H9 (cell line): ENCODE measurements at regions not wholly inside any gene's neighbourhood (a gene's known extent, or its start where the extent isn't known, plus 50 kb on each side); places are given as distances from the start of the nearest gene placed in this dataset.
A peak's percentile ranks its signal among the peaks of the same experiment; 100 is the strongest.

Source experiments
- DNase-seq: peaks from one replicate; pipeline ENCODE4 v3.0.0-alpha.2; 2017
- H2AFZ ChIP-seq: one replicate; pipeline ENCODE4 v1.6.1; 2013; ENCODE audit warnings: mild to moderate bottlenecking, low read length, control low read depth, moderate library complexity
- H2AK5ac ChIP-seq: 2 replicates; pipeline ENCODE4 v1.6.1; 2013; ENCODE audit warnings: low read length, control low read depth, mixed read lengths; ENCODE audit not compliant: insufficient read length
- H2BK120ac ChIP-seq: one replicate; pipeline ENCODE4 v1.6.1; 2013; ENCODE audit warnings: low read depth, mild to moderate bottlenecking, low read length, control low read depth, inconsistent platforms; ENCODE audit not compliant: poor library complexity, severe bottlenecking
- H2BK12ac ChIP-seq: 2 replicates; pipeline ENCODE4 v1.6.1; 2013; ENCODE audit warnings: low read length, control low read depth, mixed read lengths, low read depth; ENCODE audit not compliant: insufficient read length
- H2BK15ac ChIP-seq: 2 replicates; pipeline ENCODE4 v1.6.1; 2013; ENCODE audit warnings: low read depth, low read length, control low read depth
- H2BK20ac ChIP-seq: one replicate; pipeline ENCODE4 v1.6.1; 2013; ENCODE audit warnings: low read depth, mild to moderate bottlenecking, low read length, control low read depth, inconsistent platforms; ENCODE audit not compliant: poor library complexity, severe bottlenecking
- H2BK5ac ChIP-seq: 2 replicates; pipeline ENCODE4 v1.6.1; 2013; ENCODE audit warnings: low read length, control low read depth, mixed read lengths; ENCODE audit not compliant: insufficient read length
- H3K14ac ChIP-seq: 2 replicates; pipeline ENCODE4 v1.6.1; 2013; ENCODE audit warnings: low read length, control low read depth; ENCODE audit not compliant: insufficient read depth
- H3K18ac ChIP-seq: 2 replicates; pipeline ENCODE4 v1.6.1; 2013; ENCODE audit warnings: low read depth, mild to moderate bottlenecking, mixed read lengths, low read length, control low read depth; ENCODE audit not compliant: insufficient read length
- H3K23ac ChIP-seq: 2 replicates; pipeline ENCODE4 v1.6.1; 2013; ENCODE audit warnings: low read length, control low read depth, mixed read lengths, low read depth; ENCODE audit not compliant: insufficient read length
- H3K23me2 ChIP-seq: 2 replicates; pipeline ENCODE4 v1.6.1; 2013; ENCODE audit warnings: low read depth, mild to moderate bottlenecking, mixed read lengths, low read length, control low read depth; ENCODE audit not compliant: insufficient read length, poor library complexity, severe bottlenecking
- H3K27ac ChIP-seq: 2 replicates; pipeline ENCODE4 v1.5.1; 2013; ENCODE audit warnings: low read length, control low read depth, mixed read lengths, low read depth; ENCODE audit not compliant: insufficient read length
- H3K27me3 ChIP-seq: 2 replicates; pipeline ENCODE4 v1.6.1; 2013; ENCODE audit warnings: low read length, control low read depth, inconsistent platforms; ENCODE audit not compliant: insufficient read depth
- H3K4ac ChIP-seq: 2 replicates; pipeline ENCODE4 v1.6.1; 2013; ENCODE audit warnings: low read depth, mild to moderate bottlenecking, control low read depth, inconsistent platforms, low read length, moderate library complexity
- H3K4me1 ChIP-seq: 2 replicates; pipeline ENCODE4 v1.6.1; 2013; ENCODE audit warnings: low read length, control low read depth, inconsistent platforms; ENCODE audit not compliant: insufficient read depth
- H3K4me2 ChIP-seq: 2 replicates; pipeline ENCODE4 v1.6.1; 2013; ENCODE audit warnings: low read length, control low read depth, mixed read lengths; ENCODE audit not compliant: insufficient read length, insufficient read depth
- H3K56ac ChIP-seq: 2 replicates; pipeline ENCODE4 v1.6.1; 2013; ENCODE audit warnings: low read depth, mild to moderate bottlenecking, mixed read lengths, low read length, control low read depth; ENCODE audit not compliant: insufficient read length
- H3K79me1 ChIP-seq: 2 replicates; pipeline ENCODE4 v1.6.1; 2013; ENCODE audit warnings: low read depth, mild to moderate bottlenecking, moderate library complexity, low read length, control low read depth, inconsistent platforms; ENCODE audit not compliant: insufficient read depth, poor library complexity, severe bottlenecking
- H3K79me2 ChIP-seq: 2 replicates; pipeline ENCODE4 v1.6.1; 2013; ENCODE audit warnings: low read length, control low read depth, inconsistent platforms; ENCODE audit not compliant: insufficient read depth
- H3K9ac ChIP-seq: 2 replicates; pipeline ENCODE4 v1.6.1; 2013; ENCODE audit warnings: low read length, control low read depth, mixed read lengths; ENCODE audit not compliant: insufficient read length; ENCODE audit errors: extremely low read depth
- H3K9me3 ChIP-seq: one replicate; pipeline ENCODE4 v1.6.1; 2013; ENCODE audit warnings: low read depth, low read length, inconsistent platforms; ENCODE audit not compliant: control insufficient read depth
- H3T11ph ChIP-seq: one replicate; pipeline ENCODE4 v1.6.1; 2013; ENCODE audit warnings: mild to moderate bottlenecking, low read length, control low read depth, inconsistent platforms
- H4K20me1 ChIP-seq: one replicate; pipeline ENCODE4 v1.6.1; 2013; ENCODE audit not compliant: control insufficient read depth, insufficient read length, insufficient read depth
- H4K5ac ChIP-seq: 2 replicates; pipeline ENCODE4 v1.6.1; 2013; ENCODE audit warnings: low read depth, mild to moderate bottlenecking, mixed read lengths, low read length, control low read depth; ENCODE audit not compliant: insufficient read length
- H4K8ac ChIP-seq: replicated peaks from 2 replicates; pipeline ENCODE4 v1.6.1; 2013; ENCODE audit warnings: low read length, control low read depth, mixed read lengths, low read depth; ENCODE audit not compliant: insufficient read length
- H4K91ac ChIP-seq: 2 replicates; pipeline ENCODE4 v1.6.1; 2013; ENCODE audit warnings: low read depth, mild to moderate bottlenecking, moderate library complexity, mixed read lengths, low read length, control low read depth; ENCODE audit not compliant: insufficient read length
- H3K27ac Mint-ChIP-seq, 3 experiments: 2 replicates in 2 of 3; 3 replicates in 1 of 3; pipeline ENCODE4 v1.8.0; 2020 to 2021; ENCODE audit warnings: mixed read lengths in 3 of 3, mild to moderate bottlenecking in 1 of 3, moderate library complexity in 1 of 3
- H3K27me3 Mint-ChIP-seq: 2 replicates; pipeline ENCODE4 v1.8.0; 2021; ENCODE audit warnings: low read depth, mild to moderate bottlenecking, moderate library complexity, mixed read lengths
- H3K36me3 Mint-ChIP-seq, 3 experiments: 2 replicates in 2 of 3; 3 replicates in 1 of 3; pipeline ENCODE4 v1.8.0; 2020 to 2021; ENCODE audit warnings: low read depth in 3 of 3, mixed read lengths in 3 of 3; ENCODE audit not compliant: insufficient read depth in 1 of 3
- H3K4me1 Mint-ChIP-seq, 2 experiments: 2 replicates each; pipeline ENCODE4 v1.8.0; 2020; ENCODE audit warnings: mixed read lengths in 2 of 2
- H3K4me3 Mint-ChIP-seq, 2 experiments: 2 replicates in 1 of 2; 3 replicates in 1 of 2; pipeline ENCODE4 v1.8.0; 2020 to 2021; ENCODE audit warnings: mild to moderate bottlenecking in 2 of 2, mixed read lengths in 2 of 2, moderate library complexity in 1 of 2
- H3K9me3 Mint-ChIP-seq, 2 experiments: 2 replicates in 1 of 2; 3 replicates in 1 of 2; pipeline ENCODE4 v1.8.0; 2020; ENCODE audit warnings: mild to moderate bottlenecking in 2 of 2, mixed read lengths in 2 of 2, moderate library complexity in 1 of 2
- WGBS: extraction: QIAGEN DNeasy Blood & Tissue Kit; methylation state at CpG from one replicate; pipeline ENCODE4 v1.1.7; 2013; ENCODE audit warnings: missing lambda C conversion rate, low lambda C conversion rate, mixed read lengths; ENCODE audit not compliant: insufficient read length; ENCODE audit errors: extremely low coverage; 5-methylcytosine and 5-hydroxymethylcytosine counted together
- TF ChIP-seq, protein P1 (sequence below): fragments of 200-600 bp; sonication (generic); conservative IDR thresholded peaks from 3 replicates; pipeline ENCODE4 v1.8.0; 2021; ENCODE audit warnings: antibody characterized with exemption, mild to moderate bottlenecking

- no peak overlapping the region for H4K91ac ChIP-seq
- no peak overlapping the region for H3K14ac ChIP-seq
- H2BK15ac ChIP-seq: no peak overlapping the region
- no peaks in the 10 kb centered on the region; the same call in 1 of the 2 replicates for H3K79me2 ChIP-seq
- H3K9ac ChIP-seq: no peak overlapping the region
- no peak overlapping the region for H2BK120ac ChIP-seq
- H3K27me3 ChIP-seq: no peaks in the 10 kb centered on the region
- Mint-ChIP-seq H3K9me3 (no peaks in the 10 kb centered on the region), H3K36me3 (no peaks in the 10 kb centered on the region), H3K27me3 (peaks cover 80% of the 10 kb centered on the region), H3K4me1 (no peaks in the 10 kb centered on the region), H3K27ac (no peak overlapping the region), H3K4me3 (no peak overlapping the region)
- no peak overlapping the region for H2BK5ac ChIP-seq
- TF ChIP-seq, protein P1, sequence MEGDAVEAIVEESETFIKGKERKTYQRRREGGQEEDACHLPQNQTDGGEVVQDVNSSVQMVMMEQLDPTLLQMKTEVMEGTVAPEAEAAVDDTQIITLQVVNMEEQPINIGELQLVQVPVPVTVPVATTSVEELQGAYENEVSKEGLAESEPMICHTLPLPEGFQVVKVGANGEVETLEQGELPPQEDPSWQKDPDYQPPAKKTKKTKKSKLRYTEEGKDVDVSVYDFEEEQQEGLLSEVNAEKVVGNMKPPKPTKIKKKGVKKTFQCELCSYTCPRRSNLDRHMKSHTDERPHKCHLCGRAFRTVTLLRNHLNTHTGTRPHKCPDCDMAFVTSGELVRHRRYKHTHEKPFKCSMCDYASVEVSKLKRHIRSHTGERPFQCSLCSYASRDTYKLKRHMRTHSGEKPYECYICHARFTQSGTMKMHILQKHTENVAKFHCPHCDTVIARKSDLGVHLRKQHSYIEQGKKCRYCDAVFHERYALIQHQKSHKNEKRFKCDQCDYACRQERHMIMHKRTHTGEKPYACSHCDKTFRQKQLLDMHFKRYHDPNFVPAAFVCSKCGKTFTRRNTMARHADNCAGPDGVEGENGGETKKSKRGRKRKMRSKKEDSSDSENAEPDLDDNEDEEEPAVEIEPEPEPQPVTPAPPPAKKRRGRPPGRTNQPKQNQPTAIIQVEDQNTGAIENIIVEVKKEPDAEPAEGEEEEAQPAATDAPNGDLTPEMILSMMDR: peak; percentile 64
- no peak overlapping the region for H2BK20ac ChIP-seq
- H3K4ac ChIP-seq: no peak overlapping the region
- H2AFZ ChIP-seq: no peak overlapping the region
- H3K18ac ChIP-seq: no peak overlapping the region
- H3K27ac ChIP-seq: no peak overlapping the region
- no CpG with 5 or more reads among the region's 2 CpGs for WGBS
- no peaks in the 10 kb centered on the region for H3K79me1 ChIP-seq
- no peak overlapping the region for H4K8ac ChIP-seq
- no peak overlapping the region for H2AK5ac ChIP-seq
- no peak overlapping the region for H2BK12ac ChIP-seq
- H3K4me2 ChIP-seq: no peak overlapping the region
- no peak overlapping the region for H4K5ac ChIP-seq
- no peak for DNase-seq
- no peaks in the 10 kb centered on the region for H3K4me1 ChIP-seq
- no peaks in the 10 kb centered on the region for H3K9me3 ChIP-seq
- H4K20me1 ChIP-seq: no peaks in the 10 kb centered on the region
- H3K56ac ChIP-seq: no peak overlapping the region
- no peak overlapping the region for H3T11ph ChIP-seq
- no peak overlapping the region for H3K23ac ChIP-seq
- H3K23me2 ChIP-seq: no peaks in the 10 kb centered on the region
These were observed 81.3 kb upstream of the TMEM33 start for GRCh38 chr4:41853973-41854372.
